ENCODE measurements at regions not wholly inside any gene's neighbourhood (a gene's known extent, or its start where the extent isn't known, plus 50 kb on each side); places are given as distances from the start of the nearest gene placed in this dataset.

DNA sequence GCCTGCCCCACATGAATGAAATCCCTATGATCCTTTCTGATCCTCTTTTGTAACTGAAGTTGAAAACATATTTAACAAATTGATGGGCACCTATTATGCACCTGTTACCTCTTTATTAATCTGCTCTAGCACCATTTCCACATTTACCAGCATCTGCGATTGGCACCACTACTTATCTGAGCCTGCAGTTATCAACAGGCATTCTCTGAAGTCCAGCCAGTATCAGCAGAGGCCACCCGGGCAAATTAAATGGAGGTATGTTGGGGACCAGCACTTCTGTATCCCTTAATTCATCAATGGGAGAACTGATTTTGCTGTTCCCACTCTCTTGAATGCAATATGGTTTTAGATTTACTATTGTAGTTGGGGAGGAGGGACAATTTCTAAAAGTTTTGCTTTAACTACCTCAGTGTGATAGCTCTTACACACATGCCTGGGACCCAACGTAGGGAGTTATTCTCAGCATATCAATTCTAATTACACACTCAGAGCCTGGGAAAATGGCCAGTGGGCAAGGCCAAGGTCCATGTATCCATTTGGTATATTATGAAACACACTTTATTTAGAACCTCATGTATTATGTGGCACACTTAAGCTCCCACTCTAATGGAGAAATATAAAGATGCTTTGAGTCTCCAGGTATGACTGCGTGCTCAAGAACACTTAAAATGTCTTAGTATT lies 1927.1 kb upstream of the PCDH7 start:
- DNase-seq (ENCODE audit: insufficient read length, low spot score) (peak; percentile 14), FAIRE-seq (peak; percentile 93)
- TF ChIP-seq, protein P1, sequence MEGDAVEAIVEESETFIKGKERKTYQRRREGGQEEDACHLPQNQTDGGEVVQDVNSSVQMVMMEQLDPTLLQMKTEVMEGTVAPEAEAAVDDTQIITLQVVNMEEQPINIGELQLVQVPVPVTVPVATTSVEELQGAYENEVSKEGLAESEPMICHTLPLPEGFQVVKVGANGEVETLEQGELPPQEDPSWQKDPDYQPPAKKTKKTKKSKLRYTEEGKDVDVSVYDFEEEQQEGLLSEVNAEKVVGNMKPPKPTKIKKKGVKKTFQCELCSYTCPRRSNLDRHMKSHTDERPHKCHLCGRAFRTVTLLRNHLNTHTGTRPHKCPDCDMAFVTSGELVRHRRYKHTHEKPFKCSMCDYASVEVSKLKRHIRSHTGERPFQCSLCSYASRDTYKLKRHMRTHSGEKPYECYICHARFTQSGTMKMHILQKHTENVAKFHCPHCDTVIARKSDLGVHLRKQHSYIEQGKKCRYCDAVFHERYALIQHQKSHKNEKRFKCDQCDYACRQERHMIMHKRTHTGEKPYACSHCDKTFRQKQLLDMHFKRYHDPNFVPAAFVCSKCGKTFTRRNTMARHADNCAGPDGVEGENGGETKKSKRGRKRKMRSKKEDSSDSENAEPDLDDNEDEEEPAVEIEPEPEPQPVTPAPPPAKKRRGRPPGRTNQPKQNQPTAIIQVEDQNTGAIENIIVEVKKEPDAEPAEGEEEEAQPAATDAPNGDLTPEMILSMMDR (IDR thresholded peaks at IDR 0.05; ENCODE audit: insufficient read depth, missing control alignments) = no peak

DNA sequence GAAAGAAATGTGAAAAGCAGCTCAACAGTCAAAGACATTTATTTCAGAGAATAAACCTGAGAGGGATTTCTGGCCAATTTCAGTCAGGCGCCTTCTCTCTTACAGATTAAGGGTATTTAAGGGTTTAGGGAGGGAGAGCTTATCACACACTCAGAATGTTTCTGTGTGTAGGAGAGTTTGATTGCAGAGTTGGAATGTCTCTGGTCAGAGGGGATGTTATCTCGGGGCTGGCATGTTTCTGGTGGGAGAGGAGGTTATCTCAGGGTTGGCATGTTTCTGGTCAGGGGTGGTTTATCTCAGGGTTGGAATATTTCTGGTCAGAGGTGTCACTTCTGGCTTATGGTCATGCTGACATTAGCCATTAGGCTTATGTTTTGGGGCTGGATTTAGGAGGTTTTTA lies 1920.5 kb upstream of the PCDH7 start:
- DNase-seq (ENCODE audit: insufficient read length, low spot score) = no peak
- TF ChIP-seq, protein P1 (IDR thresholded peaks at IDR 0.05; ENCODE audit: insufficient read depth, missing control alignments) = no peak

DNA sequence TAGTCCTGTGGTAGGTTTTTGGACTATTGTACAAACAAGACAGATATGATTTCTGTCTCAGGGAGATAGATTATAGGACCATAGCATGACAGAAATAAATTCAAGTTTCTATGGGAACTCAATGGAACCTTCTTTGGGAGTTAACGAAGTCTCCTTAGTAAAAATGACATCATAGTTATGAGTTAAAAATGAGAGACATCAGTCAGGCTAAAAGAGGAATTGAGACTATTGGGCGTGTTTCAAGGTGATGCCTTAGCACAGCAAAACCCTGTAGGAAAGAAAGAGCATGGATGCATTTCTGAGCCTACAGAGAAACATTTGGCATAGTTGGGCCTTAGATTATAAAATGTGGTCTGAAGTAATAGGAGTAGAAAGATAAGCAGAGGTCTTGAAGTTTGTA lies 1909.1 kb upstream of the PCDH7 start:
- TF ChIP-seq, protein P1 (IDR thresholded peaks at IDR 0.05; ENCODE audit: insufficient read depth, missing control alignments) = no peak
- no peak for FAIRE-seq
- no peak for DNase-seq (ENCODE audit: insufficient read length, low spot score)

More for the DNA sequence above, 1920.5 kb upstream of the PCDH7 start:
- peak; percentile 84 for FAIRE-seq

DNA sequence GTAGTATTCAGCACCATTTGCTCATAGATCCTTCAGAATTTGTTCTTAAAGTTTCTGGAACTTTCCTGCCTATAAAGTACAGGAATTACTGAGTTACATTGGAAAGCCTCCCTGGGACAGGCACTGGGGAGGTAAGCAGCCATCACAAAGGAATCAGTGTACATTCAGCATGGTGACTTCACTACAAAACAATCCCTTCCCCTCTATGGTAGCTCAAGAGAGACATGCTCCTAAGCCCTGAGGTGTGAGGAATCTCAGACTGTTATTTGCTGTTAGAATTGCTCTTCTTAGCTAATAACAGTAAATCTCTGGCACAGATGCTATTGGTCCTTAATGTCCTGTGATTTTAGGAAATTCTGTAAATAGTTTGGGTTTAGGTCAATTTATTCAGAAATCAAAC lies 1898.0 kb upstream of the PCDH7 start:
- TF ChIP-seq, protein P1 (IDR thresholded peaks at IDR 0.05; ENCODE audit: insufficient read depth, missing control alignments) = no peak
- FAIRE-seq (no peak), DNase-seq (ENCODE audit: insufficient read length, low spot score) (no peak)

DNA sequence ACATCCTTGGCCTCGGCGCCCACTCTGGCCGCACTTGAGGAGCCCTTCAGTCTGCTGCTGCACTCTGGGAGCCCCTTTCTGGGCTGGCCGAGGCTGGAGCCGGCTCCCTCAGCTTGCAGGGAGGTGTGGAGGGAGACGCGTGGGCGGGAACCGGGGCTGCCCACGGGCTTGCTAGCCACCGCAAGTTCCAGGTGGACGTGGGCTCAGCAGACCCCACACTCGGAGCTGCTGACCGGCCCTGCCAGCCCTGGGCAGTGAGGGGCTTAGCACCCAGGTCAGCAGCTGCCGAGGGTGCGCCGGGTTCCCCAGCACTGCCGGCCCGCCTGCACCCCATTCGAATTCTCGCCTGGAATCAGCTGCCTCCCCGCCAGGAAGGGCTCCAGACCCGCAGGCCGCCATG lies 1892.3 kb upstream of the PCDH7 start:
- TF ChIP-seq, protein P1 (IDR thresholded peaks at IDR 0.05; ENCODE audit: insufficient read depth, missing control alignments) = no peak
- DNase-seq (ENCODE audit: insufficient read length, low spot score) (no peak), FAIRE-seq (no peak)

DNA sequence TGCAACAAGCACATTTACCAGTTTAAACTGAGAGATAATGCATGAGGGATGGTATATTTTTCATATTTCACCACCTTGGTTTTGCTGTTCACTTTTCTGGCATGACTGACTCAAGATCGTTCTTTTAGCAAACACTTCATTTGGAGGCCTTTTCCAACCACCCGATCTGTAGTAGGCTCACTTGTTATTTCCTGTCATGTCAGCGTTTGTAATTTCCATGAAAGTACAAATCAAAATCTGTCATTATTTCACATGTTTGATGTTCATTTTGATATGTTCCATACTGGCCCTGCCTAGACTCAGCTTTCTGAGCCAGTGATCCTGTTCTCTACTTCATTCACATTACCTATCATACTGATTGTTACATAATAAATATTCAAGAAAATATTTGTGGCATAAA lies 1888.3 kb upstream of the PCDH7 start:
- TF ChIP-seq, protein P1 (IDR thresholded peaks at IDR 0.05; ENCODE audit: insufficient read depth, missing control alignments) = no peak
- FAIRE-seq = no peak
- no peak for DNase-seq (ENCODE audit: insufficient read length, low spot score)

DNA sequence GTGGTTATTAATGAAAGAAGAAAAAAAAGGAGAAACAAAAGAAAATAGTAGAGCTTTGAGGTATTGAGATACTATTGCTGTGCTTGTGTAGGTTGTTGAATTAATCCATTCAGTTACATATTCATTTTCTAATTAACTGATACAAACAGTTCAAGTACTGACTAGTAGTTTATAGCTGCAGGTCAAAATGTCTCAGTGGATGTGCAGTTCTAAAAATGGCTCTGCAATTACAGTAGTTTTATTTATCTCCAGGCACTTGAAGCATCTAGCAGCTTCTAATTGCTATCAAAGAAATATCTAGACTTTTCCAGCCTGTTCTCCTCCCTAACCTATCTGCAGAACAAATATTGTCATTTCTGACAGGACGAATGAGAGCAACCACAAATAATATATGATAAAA lies 1887.7 kb upstream of the PCDH7 start:
- DNase-seq (ENCODE audit: insufficient read length, low spot score) (no peak), FAIRE-seq (no peak)
- TF ChIP-seq, protein P1 (IDR thresholded peaks at IDR 0.05; ENCODE audit: insufficient read depth, missing control alignments) = no peak
